HG03442 (cell line): ENCODE measurements at regions not wholly inside any gene's neighbourhood (a gene's known extent, or its start where the extent isn't known, plus 50 kb on each side); places are given as distances from the start of the nearest gene placed in this dataset.
"Not testable (repeated sequence)": the region's sequence is repeated elsewhere in the genome, so short reads cannot be mapped to it uniquely, and the experiment has no call there.

Experiments used
- ATAC-seq: cut with Tn5 transposase; IDR thresholded peaks from one replicate; pipeline ENCODE4 v1.9.1; 2021; ENCODE audit warnings: mild to moderate bottlenecking, moderate library complexity; ENCODE audit not compliant: unreplicated experiment

- ATAC-seq = no peak
Measured at GRCh38 chr2:207216457-207216856, 50.7 kb upstream of the KLF7 start.

- ATAC-seq = no peak
Measured at GRCh38 chr2:207217442-207217841, 51.7 kb upstream of the KLF7 start.

GRCh38 chr2:207219081-207219630, 53.4 kb upstream of the KLF7 start:
- ATAC-seq = no peak

GRCh38 chr2:207219676-207220501, 54.1 kb upstream of the KLF7 start:
- ATAC-seq = no peak

GRCh38 chr2:207221731-207222130, 56.0 kb upstream of the KLF7 start:
- no peak for ATAC-seq

- ATAC-seq = peak; percentile 82
Measured at GRCh38 chr2:207223051-207223450, 57.3 kb upstream of the KLF7 start.

- no peak for ATAC-seq
Measured at GRCh38 chr2:207224381-207224780, 58.6 kb upstream of the KLF7 start.

- no peak for ATAC-seq
Measured at GRCh38 chr2:207224791-207225482, 59.2 kb upstream of the KLF7 start.

- ATAC-seq = no peak
Measured at GRCh38 chr2:207225773-207226172, 60.0 kb upstream of the KLF7 start.

- ATAC-seq = no peak
Measured at GRCh38 chr2:207226243-207226642, 60.5 kb upstream of the KLF7 start.

- ATAC-seq = no peak
Measured at GRCh38 chr2:207226671-207227061, 60.9 kb upstream of the KLF7 start.

GRCh38 chr2:207227062-207227748, 61.5 kb upstream of the KLF7 start:
- no peak for ATAC-seq

- ATAC-seq = no peak
Measured at GRCh38 chr2:207227749-207228145, 62.0 kb upstream of the KLF7 start.

GRCh38 chr2:207228402-207228801, 62.7 kb upstream of the KLF7 start:
- no peak for ATAC-seq

GRCh38 chr2:207229161-207229560, 63.4 kb upstream of the KLF7 start:
- no peak for ATAC-seq

- ATAC-seq = no peak
Measured at GRCh38 chr2:207230261-207231105, 64.7 kb upstream of the KLF7 start.

GRCh38 chr2:207231106-207231865, 65.5 kb upstream of the KLF7 start:
- ATAC-seq = no peak

GRCh38 chr2:207231967-207232366, 66.2 kb upstream of the KLF7 start:
- no peak for ATAC-seq

GRCh38 chr2:207233141-207233540, 67.4 kb upstream of the KLF7 start:
- ATAC-seq = not testable (repeated sequence)

GRCh38 chr2:207233731-207234130, 68.0 kb upstream of the KLF7 start:
- ATAC-seq = no peak
